SU-DHL-6 (cell line): ENCODE measurements at regions not wholly inside any gene's neighbourhood (a gene's known extent, or its start where the extent isn't known, plus 50 kb on each side); places are given as distances from the start of the nearest gene placed in this dataset.
"Not testable (repeated sequence)": the region's sequence is repeated elsewhere in the genome, so short reads cannot be mapped to it uniquely, and the experiment has no call there.

Experiments used
- CTCF ChIP-seq: fragments of 200-600 bp; sonication (generic); IDR thresholded peaks from one replicate; pipeline ENCODE4 v1.5.1; 2017; ENCODE audit warnings: antibody characterized with exemption, mild to moderate bottlenecking, low read length, moderate library complexity; ENCODE audit not compliant: insufficient read depth, poor library complexity, severe bottlenecking
- EZH2phosphoT487 ChIP-seq: fragments of 200-600 bp; sonication (generic), shearing (Covaris generic); conservative IDR thresholded peaks from 2 replicates; pipeline ENCODE4 v1.6.1; 2018; ENCODE audit warnings: mild to moderate bottlenecking, antibody characterized with exemption, low read length, moderate library complexity, mixed read lengths

DNA sequence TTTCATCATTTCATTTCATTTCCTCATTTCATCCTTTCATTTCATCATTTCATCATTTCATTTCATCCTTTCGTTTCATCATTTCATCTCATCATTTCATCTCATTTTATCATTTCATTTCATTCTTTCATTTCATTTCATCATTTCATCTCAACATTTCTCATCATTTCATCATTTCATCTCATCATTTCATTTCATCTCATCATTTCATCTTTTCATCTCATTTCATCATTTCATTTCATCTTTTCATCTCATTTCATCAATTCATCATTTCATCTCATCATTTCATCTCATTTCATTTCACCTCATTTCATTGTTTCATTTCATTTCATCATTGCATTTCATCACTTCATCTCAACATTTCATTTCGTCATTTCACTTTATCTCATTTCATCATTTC lies 129.7 kb upstream of the TP53TG3 start:
- TF ChIP-seq CTCF, EZH2phosphoT487: not testable (repeated sequence)
